ENCODE measurements at regions not wholly inside any gene's neighbourhood (a gene's known extent, or its start where the extent isn't known, plus 50 kb on each side); places are given as distances from the start of the nearest gene placed in this dataset.

GRCh38 chr17:53574038-53574437, 248.7 kb upstream of the KIF2B start:
- no peaks in the 10 kb centered on the region for H3K27me3 ChIP-seq (ENCODE audit: control insufficient read depth in 3 of 3, insufficient read depth in 3 of 3, low read length in 3 of 3)
- no peak for DNase-seq
- H3K4me1 ChIP-seq (ENCODE audit: control insufficient read depth in 3 of 3, insufficient read depth in 2 of 3, low read depth in 1 of 3, low read length in 2 of 3): no peaks in the 10 kb centered on the region
- no peak for FAIRE-seq
- no peak overlapping the region for H3K4me3 ChIP-seq (ENCODE audit: low read depth in 1 of 3, low read length in 3 of 3)
- H3K27ac ChIP-seq (ENCODE audit: low read depth in 1 of 3, low read length in 2 of 3): no peak overlapping the region
- H3K36me3 ChIP-seq (ENCODE audit: control insufficient read depth in 3 of 3, insufficient read depth in 2 of 3, low read depth in 1 of 3, low read length in 3 of 3): no peaks in the 10 kb centered on the region
- no peaks in the 10 kb centered on the region for H3K9me3 ChIP-seq (ENCODE audit: control insufficient read depth in 2 of 2, insufficient read depth in 1 of 2, low read depth in 1 of 2, low read length in 1 of 2)
- WGBS, 3 donors: 94 to 97% (median 97%) methylated on average over 2 of the region's 2 CpGs

DNA sequence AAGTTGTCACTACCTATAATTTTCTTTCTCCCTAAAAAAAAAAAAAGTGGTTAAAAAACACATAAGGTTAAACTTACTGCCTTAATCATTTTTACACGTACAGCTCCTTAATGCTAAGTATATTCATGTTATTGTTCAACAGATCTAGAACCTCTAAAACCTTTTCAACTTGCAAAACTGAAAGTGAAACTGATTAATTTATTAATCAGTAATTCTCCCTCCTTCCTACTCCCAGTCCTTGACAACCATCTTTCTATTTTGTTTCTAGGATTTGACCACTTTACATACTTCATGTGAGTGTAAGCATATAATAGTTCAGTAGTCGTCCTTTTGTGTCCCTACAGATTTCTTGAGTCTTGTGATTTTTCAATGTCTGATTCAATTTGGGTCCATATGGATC, 251.4 kb upstream of the KIF2B start:
- Histone ChIP-seq H3K4me3 (ENCODE audit: low read depth in 1 of 3, low read length in 3 of 3) (no peak overlapping the region), H3K9me3 (ENCODE audit: control insufficient read depth in 2 of 2, insufficient read depth in 1 of 2, low read depth in 1 of 2, low read length in 1 of 2) (no peaks in the 10 kb centered on the region), H3K27ac (ENCODE audit: low read depth in 1 of 3, low read length in 2 of 3) (no peak overlapping the region), H3K4me1 (ENCODE audit: control insufficient read depth in 3 of 3, insufficient read depth in 2 of 3, low read depth in 1 of 3, low read length in 2 of 3) (no peaks in the 10 kb centered on the region), H3K36me3 (ENCODE audit: control insufficient read depth in 3 of 3, insufficient read depth in 2 of 3, low read depth in 1 of 3, low read length in 3 of 3) (no peaks in the 10 kb centered on the region), H3K27me3 (ENCODE audit: control insufficient read depth in 3 of 3, insufficient read depth in 3 of 3, low read length in 3 of 3) (no peaks in the 10 kb centered on the region)
- DNase-seq (peak in 1 of 2 donors; percentile 1), FAIRE-seq (no peak)
- WGBS, 3 donors: 30 to 46% (median 42%) methylated on average over 2 of the region's 2 CpGs

- H3K9me3 ChIP-seq (ENCODE audit: control insufficient read depth in 2 of 2, insufficient read depth in 1 of 2, low read depth in 1 of 2, low read length in 1 of 2): no peaks in the 10 kb centered on the region
- FAIRE-seq: no peak
- DNase-seq: no peak
- no peak overlapping the region for H3K4me3 ChIP-seq (ENCODE audit: low read depth in 1 of 3, low read length in 3 of 3)
- H3K4me1 ChIP-seq (ENCODE audit: control insufficient read depth in 3 of 3, insufficient read depth in 2 of 3, low read depth in 1 of 3, low read length in 2 of 3): no peaks in the 10 kb centered on the region
- no peaks in the 10 kb centered on the region for H3K27me3 ChIP-seq (ENCODE audit: control insufficient read depth in 3 of 3, insufficient read depth in 3 of 3, low read length in 3 of 3)
- no peaks in the 10 kb centered on the region for H3K36me3 ChIP-seq (ENCODE audit: control insufficient read depth in 3 of 3, insufficient read depth in 2 of 3, low read depth in 1 of 3, low read length in 3 of 3)
- H3K27ac ChIP-seq (ENCODE audit: low read depth in 1 of 3, low read length in 2 of 3): no peak overlapping the region
Measured at GRCh38 chr17:53570731-53571130, 252.0 kb upstream of the KIF2B start.

- Histone ChIP-seq H3K27ac (ENCODE audit: low read depth in 1 of 3, low read length in 2 of 3) (no peak overlapping the region), H3K27me3 (ENCODE audit: control insufficient read depth in 3 of 3, insufficient read depth in 3 of 3, low read length in 3 of 3) (no peaks in the 10 kb centered on the region), H3K4me3 (ENCODE audit: low read depth in 1 of 3, low read length in 3 of 3) (no peak overlapping the region), H3K4me1 (ENCODE audit: control insufficient read depth in 3 of 3, insufficient read depth in 2 of 3, low read depth in 1 of 3, low read length in 2 of 3) (no peaks in the 10 kb centered on the region), H3K9me3 (ENCODE audit: control insufficient read depth in 2 of 2, insufficient read depth in 1 of 2, low read depth in 1 of 2, low read length in 1 of 2) (peaks cover 0 to 4% of the 10 kb centered on the region in 2 donors), H3K36me3 (ENCODE audit: control insufficient read depth in 3 of 3, insufficient read depth in 2 of 3, low read depth in 1 of 3, low read length in 3 of 3) (no peaks in the 10 kb centered on the region)
- FAIRE-seq (no peak), DNase-seq (no peak)
- WGBS, 3 donors: 35 to 57% (median 36%) methylated on average over 1 of the region's 1 CpG
Measured at GRCh38 chr17:53560953-53561352, 261.8 kb upstream of the KIF2B start.

DNA sequence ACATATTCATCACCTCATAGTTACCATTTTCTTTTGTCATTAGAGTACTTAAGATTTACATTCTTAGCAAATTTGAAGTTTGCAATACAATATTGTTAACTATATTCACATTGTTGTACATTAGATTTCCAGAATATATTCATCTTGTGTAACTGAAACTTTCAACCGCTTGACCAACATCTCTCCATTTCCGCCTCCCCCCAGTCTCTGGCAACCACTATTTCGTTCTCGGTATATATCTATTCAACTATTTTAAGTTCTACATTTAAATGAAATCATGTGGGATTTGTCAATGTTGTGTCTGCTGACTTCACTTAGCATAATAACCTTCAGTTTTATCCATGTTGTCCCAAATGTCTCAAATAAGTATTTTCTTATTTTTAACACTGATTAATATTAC, 274.5 kb upstream of the KIF2B start:
- no peaks in the 10 kb centered on the region for H3K36me3 ChIP-seq (ENCODE audit: control insufficient read depth in 3 of 3, insufficient read depth in 2 of 3, low read depth in 1 of 3, low read length in 3 of 3)
- no peak overlapping the region for H3K4me3 ChIP-seq (ENCODE audit: low read depth in 1 of 3, low read length in 3 of 3)
- no peaks in the 10 kb centered on the region for H3K27me3 ChIP-seq (ENCODE audit: control insufficient read depth in 3 of 3, insufficient read depth in 3 of 3, low read length in 3 of 3)
- no peak overlapping the region for H3K27ac ChIP-seq (ENCODE audit: low read depth in 1 of 3, low read length in 2 of 3)
- no peaks in the 10 kb centered on the region for H3K4me1 ChIP-seq (ENCODE audit: control insufficient read depth in 3 of 3, insufficient read depth in 2 of 3, low read depth in 1 of 3, low read length in 2 of 3)
- 91 to 95% (median 94%) methylated on average over 4 of the region's 4 CpGs for WGBS, 3 donors
- DNase-seq: no peak
- H3K9me3 ChIP-seq (ENCODE audit: control insufficient read depth in 2 of 2, insufficient read depth in 1 of 2, low read depth in 1 of 2, low read length in 1 of 2): no peaks in the 10 kb centered on the region
- no peak for FAIRE-seq

DNA sequence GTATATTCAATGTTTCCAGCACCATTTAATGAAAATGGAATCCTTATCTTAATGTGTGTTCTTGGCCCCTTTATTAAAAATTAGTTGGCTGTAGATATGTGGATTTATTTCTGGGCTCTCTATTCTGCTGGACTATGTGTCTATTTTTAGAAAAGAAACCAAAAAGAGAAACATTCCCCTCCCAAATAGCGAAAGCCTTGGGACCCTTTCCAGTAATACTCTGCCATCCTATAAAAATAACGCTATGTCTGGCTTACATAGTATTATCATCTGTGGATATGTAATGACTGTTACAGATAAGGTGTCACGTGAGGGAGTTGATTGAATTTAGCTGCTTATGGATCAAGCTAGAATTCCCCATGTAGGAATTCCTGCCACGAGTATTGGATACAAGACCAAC, 279.3 kb upstream of the KIF2B start:
- 48 to 57% (median 52%) methylated on average over 4 of the region's 4 CpGs for WGBS, 3 donors
- no peaks in the 10 kb centered on the region for H3K36me3 ChIP-seq (ENCODE audit: control insufficient read depth in 3 of 3, insufficient read depth in 2 of 3, low read depth in 1 of 3, low read length in 3 of 3)
- H3K9me3 ChIP-seq (ENCODE audit: control insufficient read depth in 2 of 2, insufficient read depth in 1 of 2, low read depth in 1 of 2, low read length in 1 of 2): no peaks in the 10 kb centered on the region
- no peak for FAIRE-seq
- H3K27ac ChIP-seq (ENCODE audit: low read depth in 1 of 3, low read length in 2 of 3): no peak overlapping the region
- H3K4me1 ChIP-seq (ENCODE audit: control insufficient read depth in 3 of 3, insufficient read depth in 2 of 3, low read depth in 1 of 3, low read length in 2 of 3): no peaks in the 10 kb centered on the region
- no peaks in the 10 kb centered on the region for H3K27me3 ChIP-seq (ENCODE audit: control insufficient read depth in 3 of 3, insufficient read depth in 3 of 3, low read length in 3 of 3)
- DNase-seq: no peak
- H3K4me3 ChIP-seq (ENCODE audit: low read depth in 1 of 3, low read length in 3 of 3): no peak overlapping the region

DNA sequence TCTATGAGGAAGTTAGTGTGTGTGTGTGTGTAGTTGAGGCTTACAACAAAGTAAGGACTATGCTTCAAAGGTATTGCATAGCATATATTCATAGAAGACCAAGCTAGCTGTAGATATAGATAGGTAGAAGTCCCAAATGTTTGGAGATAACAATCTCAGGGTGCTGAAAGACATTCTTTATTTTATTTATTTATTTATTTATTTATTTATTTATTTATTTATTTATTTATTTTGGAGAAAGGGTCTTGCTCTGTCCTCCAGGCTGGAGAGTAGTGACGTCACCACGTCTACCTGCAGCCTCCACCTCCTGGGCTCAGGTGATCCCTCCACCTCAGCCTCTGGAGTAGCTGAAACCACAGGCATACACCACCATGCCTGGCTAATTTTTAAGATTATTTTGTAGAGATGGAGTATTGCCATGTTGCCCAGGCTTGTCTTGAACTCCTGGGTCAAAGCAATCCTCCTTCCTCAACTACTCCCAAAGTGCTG, 284.6 kb upstream of the KIF2B start:
- FAIRE-seq: no peak
- H3K36me3 ChIP-seq (ENCODE audit: control insufficient read depth in 3 of 3, insufficient read depth in 2 of 3, low read depth in 1 of 3, low read length in 3 of 3): no peaks in the 10 kb centered on the region
- H3K27ac ChIP-seq (ENCODE audit: low read depth in 1 of 3, low read length in 2 of 3): no peak overlapping the region
- H3K4me1 ChIP-seq (ENCODE audit: control insufficient read depth in 3 of 3, insufficient read depth in 2 of 3, low read depth in 1 of 3, low read length in 2 of 3): no peaks in the 10 kb centered on the region
- WGBS, 3 donors: 79 to 91% (median 85%) methylated on average over 2 of the region's 2 CpGs
- no peak overlapping the region for H3K4me3 ChIP-seq (ENCODE audit: low read depth in 1 of 3, low read length in 3 of 3)
- DNase-seq: no peak
- H3K27me3 ChIP-seq (ENCODE audit: control insufficient read depth in 3 of 3, insufficient read depth in 3 of 3, low read length in 3 of 3): no peaks in the 10 kb centered on the region
- H3K9me3 ChIP-seq (ENCODE audit: control insufficient read depth in 2 of 2, insufficient read depth in 1 of 2, low read depth in 1 of 2, low read length in 1 of 2): no peaks in the 10 kb centered on the region

- no peak for FAIRE-seq
- H3K36me3 ChIP-seq (ENCODE audit: control insufficient read depth in 3 of 3, insufficient read depth in 2 of 3, low read depth in 1 of 3, low read length in 3 of 3): no peaks in the 10 kb centered on the region
- DNase-seq: no peak
- no peaks in the 10 kb centered on the region for H3K4me1 ChIP-seq (ENCODE audit: control insufficient read depth in 3 of 3, insufficient read depth in 2 of 3, low read depth in 1 of 3, low read length in 2 of 3)
- no peaks in the 10 kb centered on the region for H3K27me3 ChIP-seq (ENCODE audit: control insufficient read depth in 3 of 3, insufficient read depth in 3 of 3, low read length in 3 of 3)
- H3K27ac ChIP-seq (ENCODE audit: low read depth in 1 of 3, low read length in 2 of 3): no peak overlapping the region
- H3K4me3 ChIP-seq (ENCODE audit: low read depth in 1 of 3, low read length in 3 of 3): no peak overlapping the region
- H3K9me3 ChIP-seq (ENCODE audit: control insufficient read depth in 2 of 2, insufficient read depth in 1 of 2, low read depth in 1 of 2, low read length in 1 of 2): no peaks in the 10 kb centered on the region
Measured at GRCh38 chr17:53527473-53527872, 295.3 kb upstream of the KIF2B start.

- FAIRE-seq (no peak), DNase-seq (no peak)
- 74 to 85% (median 76%) methylated on average over 2 of the region's 2 CpGs for WGBS, 3 donors
- H3K27me3 ChIP-seq (ENCODE audit: control insufficient read depth in 3 of 3, insufficient read depth in 3 of 3, low read length in 3 of 3): no peaks in the 10 kb centered on the region
- H3K4me1 ChIP-seq (ENCODE audit: control insufficient read depth in 3 of 3, insufficient read depth in 2 of 3, low read depth in 1 of 3, low read length in 2 of 3): no peaks in the 10 kb centered on the region
- no peaks in the 10 kb centered on the region for H3K36me3 ChIP-seq (ENCODE audit: control insufficient read depth in 3 of 3, insufficient read depth in 2 of 3, low read depth in 1 of 3, low read length in 3 of 3)
- H3K27ac ChIP-seq (ENCODE audit: low read depth in 1 of 3, low read length in 2 of 3): no peak overlapping the region
- no peak overlapping the region for H3K4me3 ChIP-seq (ENCODE audit: low read depth in 1 of 3, low read length in 3 of 3)
- no peaks in the 10 kb centered on the region for H3K9me3 ChIP-seq (ENCODE audit: control insufficient read depth in 2 of 2, insufficient read depth in 1 of 2, low read depth in 1 of 2, low read length in 1 of 2)
Measured at GRCh38 chr17:53525590-53525989, 297.1 kb upstream of the KIF2B start.

All from small intestine (tissue), 7 donors.